DMS 273 (cell line): ENCODE measurements at regions not wholly inside any gene's neighbourhood (a gene's known extent, or its start where the extent isn't known, plus 50 kb on each side); places are given as distances from the start of the nearest gene placed in this dataset.
"Not testable (repeated sequence)": the region's sequence is repeated elsewhere in the genome, so short reads cannot be mapped to it uniquely, and the experiment has no call there.

Source experiments
- DNase-seq: peaks from one replicate; lab custom pipeline; 2025; ENCODE audit not compliant: unreplicated experiment; lab: John Stamatoyannopoulos, UW

- not testable (repeated sequence) for DNase-seq
These were observed 63.2 kb upstream of the IER3 start for GRCh38 chr6:30807566-30807965.

- no peak for DNase-seq
These were observed 62.3 kb upstream of the IER3 start for GRCh38 chr6:30806581-30807183.

- no peak for DNase-seq
These were observed 60.0 kb upstream of the IER3 start for GRCh38 chr6:30804333-30804732.

- no peak for DNase-seq
These were observed 58.4 kb upstream of the IER3 start for GRCh38 chr6:30802731-30803130.

GRCh38 chr6:30801950-30802349 is 57.6 kb upstream of the IER3 start:
- DNase-seq: no peak

- no peak for DNase-seq
These were observed 56.5 kb upstream of the IER3 start for GRCh38 chr6:30800871-30801270.

- DNase-seq: no peak
These were observed 54.9 kb upstream of the IER3 start for GRCh38 chr6:30799210-30799609.

GRCh38 chr6:30798494-30798893 is 54.1 kb upstream of the IER3 start:
- DNase-seq: no peak

GRCh38 chr6:30795549-30796293 is 51.4 kb upstream of the IER3 start:
- no peak for DNase-seq
